Naive thymus-derived CD4-positive, alpha-beta T cell (primary cell): ENCODE measurements at regions not wholly inside any gene's neighbourhood (a gene's known extent, or its start where the extent isn't known, plus 50 kb on each side); places are given as distances from the start of the nearest gene placed in this dataset.
"Not testable (repeated sequence)": the region's sequence is repeated elsewhere in the genome, so short reads cannot be mapped to it uniquely, and the experiment has no call there.

Experiments used
- ATAC-seq: fragments of 150-1000 bp; cut with Tn5 transposase; 2 replicates; pipeline ENCODE4 v1.10.0; 2021; ENCODE audit warnings: mild to moderate bottlenecking, moderate library complexity
- CTCF ChIA-PET: fragments of 350-600 bp; sonication (Branson Sonifier 250); formaldehyde crosslinking; loops from one replicate; lab custom pipeline; 2021; ENCODE audit warnings: antibody characterized with exemption; lab: Charles Lee
- POLR2A ChIA-PET: fragments of 350-600 bp; sonication (Branson Sonifier 250); formaldehyde crosslinking; loops from one replicate; lab custom pipeline; 2021; ENCODE audit warnings: antibody characterized with exemption, inconsistent platforms; lab: Charles Lee
- DNase-seq, 9 donors: peaks; one replicate each; pipeline versions ENCODE4 v3.0.0 to v3.0.0-alpha.2; 2020 to 2022; ENCODE audit warnings: mixed read lengths in 1 of 9
- H3K27ac ChIP-seq: one replicate; pipeline ENCODE4 v1.7.0; 2013; ENCODE audit warnings: mild to moderate bottlenecking, low read depth, low read length, moderate library complexity
- H3K27me3 ChIP-seq, 2 donors: one replicate each; pipeline ENCODE4 v1.7.0; 2013; ENCODE audit warnings: low read length in 2 of 2, mild to moderate bottlenecking in 2 of 2, moderate library complexity in 2 of 2; ENCODE audit not compliant: control insufficient read depth in 2 of 2, insufficient read depth in 2 of 2
- H3K36me3 ChIP-seq, 3 experiments: 1 replicate in 2 of 3; 2 replicates in 1 of 3; pipeline ENCODE4 v1.7.0; 2013; ENCODE audit warnings: low read length in 3 of 3, mild to moderate bottlenecking in 3 of 3, moderate library complexity in 1 of 3; ENCODE audit not compliant: insufficient read depth in 3 of 3, control insufficient read depth in 2 of 3
- H3K4me1 ChIP-seq, 2 donors: one replicate each; pipeline ENCODE4 v1.7.0; 2013; ENCODE audit warnings: low read length in 2 of 2, mild to moderate bottlenecking in 2 of 2, moderate library complexity in 1 of 2; ENCODE audit not compliant: control insufficient read depth in 2 of 2, insufficient read depth in 2 of 2
- H3K4me3 ChIP-seq: 2 replicates; pipeline ENCODE4 v1.7.0; 2013; ENCODE audit warnings: mild to moderate bottlenecking, low read length
- H3K9me3 ChIP-seq, 3 experiments: 1 replicate in 2 of 3; 2 replicates in 1 of 3; pipeline ENCODE4 v1.7.0; 2013; ENCODE audit warnings: low read length in 3 of 3; ENCODE audit not compliant: control insufficient read depth in 2 of 3
- H3K27ac Mint-ChIP-seq, 9 donors: one replicate each; pipeline ENCODE4 v1.8.0; 2020 to 2022; ENCODE audit warnings: mixed read lengths in 9 of 9, mild to moderate bottlenecking in 8 of 9, moderate library complexity in 5 of 9, inconsistent platforms in 2 of 9
- H3K27me3 Mint-ChIP-seq, 5 donors: one replicate each; pipeline ENCODE4 v1.8.0; 2021 to 2022; ENCODE audit warnings: mixed read lengths in 5 of 5, mild to moderate bottlenecking in 1 of 5
- H3K36me3 Mint-ChIP-seq, 5 donors: one replicate each; pipeline ENCODE4 v1.8.0; 2020 to 2022; ENCODE audit warnings: mixed read lengths in 5 of 5, mild to moderate bottlenecking in 3 of 5, inconsistent platforms in 1 of 5
- H3K4me1 Mint-ChIP-seq, 7 donors: one replicate each; pipeline ENCODE4 v1.8.0; 2020 to 2022; ENCODE audit warnings: mixed read lengths in 7 of 7, mild to moderate bottlenecking in 3 of 7, inconsistent platforms in 1 of 7
- H3K4me3 Mint-ChIP-seq, 10 donors: one replicate each; pipeline ENCODE4 v1.8.0; 2020 to 2022; ENCODE audit warnings: mild to moderate bottlenecking in 10 of 10, mixed read lengths in 10 of 10, moderate library complexity in 6 of 10, inconsistent platforms in 2 of 10
- H3K9me3 Mint-ChIP-seq, 11 donors: one replicate each; pipeline ENCODE4 v1.8.0; 2020 to 2022; ENCODE audit warnings: mixed read lengths in 11 of 11, mild to moderate bottlenecking in 4 of 11, inconsistent platforms in 1 of 11, moderate library complexity in 1 of 11
- intact Hi-C, 2 donors: fragments of 100-400 bp; cut with micrococcal nuclease; formaldehyde crosslinking; loops; one replicate each; pipeline ENCODE4 v1.15.1; 2023

DNA sequence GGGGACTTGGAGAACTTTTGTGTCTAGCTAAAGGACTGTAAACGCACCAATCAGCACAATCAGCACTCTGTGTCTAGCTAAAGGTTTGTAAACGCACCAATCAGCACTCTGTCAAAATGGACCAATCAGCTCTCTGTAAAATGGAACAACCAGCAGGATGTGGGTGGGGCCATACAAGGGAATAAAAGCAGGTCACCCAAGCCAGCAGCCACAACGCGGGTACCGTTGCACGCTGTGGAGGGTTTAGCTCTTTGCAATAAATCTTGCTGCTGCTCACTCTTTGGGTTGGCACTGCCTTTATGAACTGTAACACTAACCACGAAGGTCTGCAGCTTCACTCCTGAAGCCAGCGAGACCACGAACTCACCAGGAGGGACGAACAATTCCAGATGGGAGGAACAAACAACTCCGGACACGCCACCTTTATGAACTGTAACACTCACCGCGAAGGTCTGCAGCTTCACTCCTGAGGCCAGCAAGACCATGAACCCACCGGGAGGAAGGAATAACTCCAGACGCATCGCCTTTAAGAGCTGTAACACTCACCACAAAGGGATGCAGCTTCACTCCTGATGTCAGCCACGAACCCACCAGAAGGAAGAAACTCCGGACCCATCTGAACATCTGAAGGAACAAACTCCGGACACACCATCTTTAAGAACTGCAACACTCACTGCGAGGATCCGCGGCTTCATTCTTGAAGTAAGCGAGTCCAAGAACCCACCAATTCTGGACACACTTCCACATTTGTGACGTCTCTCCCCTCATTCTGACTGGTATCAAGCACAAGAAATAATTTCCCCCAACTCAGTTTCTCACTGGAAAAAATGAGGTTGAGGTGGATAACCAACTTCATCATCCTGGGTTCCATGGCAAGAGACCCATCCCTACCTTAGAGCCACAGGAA is 227.3 kb upstream of the AMIGO2 start:
- peaks cover 7 to 94% (median 52%) of the 10 kb centered on the region in 11 donors for H3K9me3 Mint-ChIP-seq
- H3K27ac ChIP-seq = peak overlapping the region; percentile 69
- POLR2A ChIA-PET = interaction anchor here (0.6 to 3.7 kb wide), 41 partner anchors 8 to 275 kb away, joined by 3 to 68 read pairs (median 4); partner anchors contain the start of genes AMIGO2 and PCED1B

DNA sequence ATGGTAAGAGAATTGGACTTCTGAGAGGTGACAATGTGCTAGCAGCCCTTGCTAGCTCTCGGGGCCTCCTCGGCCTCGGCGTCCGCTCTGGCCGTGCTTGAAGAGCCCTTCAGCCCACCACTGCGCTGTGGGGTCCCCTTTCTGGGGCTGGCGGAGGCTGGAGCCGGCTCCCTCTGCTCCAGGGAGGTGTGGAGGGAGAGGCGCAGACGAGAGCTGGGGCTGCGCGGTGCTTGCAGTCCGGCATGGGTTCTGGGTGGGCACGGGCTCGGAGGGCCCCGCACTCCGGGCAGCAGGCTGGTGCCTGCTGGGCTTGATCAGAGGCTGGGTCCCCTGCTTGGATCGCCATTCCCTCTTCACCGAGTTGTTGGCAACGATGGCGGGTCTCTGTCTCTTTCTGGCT is 226.4 kb upstream of the AMIGO2 start:
- H3K9me3 ChIP-seq = peaks cover 0 to 38% (median 0%) of the 10 kb centered on the region in 3 experiments
- no peak overlapping the region for H3K27ac ChIP-seq
- ChIA-PET POLR2A (interaction anchor here (0.6 to 3.7 kb wide), 32 partner anchors 8 to 271 kb away, joined by 3 to 68 read pairs (median 5); partner anchors contain the start of genes AMIGO2 and PCED1B), CTCF (interaction anchor here (0.6 to 2.5 kb wide), 17 partner anchors 22 to 273 kb away, joined by 3 to 42 read pairs (median 4); no protein-coding TSS in a partner anchor)
- ATAC-seq = no peak
- Mint-ChIP-seq H3K9me3 (peaks cover 7 to 96% (median 55%) of the 10 kb centered on the region in 11 donors), H3K36me3 (peaks cover 23 to 75% (median 55%) of the 10 kb centered on the region in 5 donors), H3K27ac (peak overlapping the region in 3 of 9 donors; percentile 93 to 97 (median 96)), H3K27me3 (no peaks in the 10 kb centered on the region), H3K4me3 (peak overlapping the region in 6 of 10 donors; percentile 13 to 96 (median 70)), H3K4me1 (peaks cover 24 to 73% (median 60%) of the 10 kb centered on the region in 7 donors)
- H3K4me1 ChIP-seq = peaks cover 3 to 4% of the 10 kb centered on the region in 2 donors
- no peak overlapping the region for H3K4me3 ChIP-seq
- DNase-seq = no peak
- H3K36me3 ChIP-seq = no peaks in the 10 kb centered on the region
- intact Hi-C loops = loop anchor here (2.0 to 5.0 kb wide), 4 partner anchors 29 to 164 kb away; no protein-coding TSS in a partner anchor
- H3K27me3 ChIP-seq = no peaks in the 10 kb centered on the region

More for the DNA sequence above, 227.3 kb upstream of the AMIGO2 start:
- peak; percentile 43 for ATAC-seq
- intact Hi-C loops = loop anchor here (1.0 to 5.0 kb wide), 14 partner anchors 30 to 275 kb away; partner anchors contain the start of genes AMIGO2 (in 1 of the 2) and PCED1B (in 1 of the 2)
- Histone ChIP-seq H3K9me3 (peaks cover 0 to 38% (median 0%) of the 10 kb centered on the region in 3 experiments), H3K4me3 (peak overlapping the region; percentile 56)
- Mint-ChIP-seq H3K4me1 (peaks cover 24 to 65% (median 53%) of the 10 kb centered on the region in 7 donors), H3K36me3 (peaks cover 28 to 67% (median 52%) of the 10 kb centered on the region in 5 donors), H3K27ac (peak overlapping the region; percentile 89 to 97 (median 95)), H3K4me3 (peak overlapping the region; percentile 91 to 98 (median 94))
- peak in 8 of 9 donors; percentile 35 to 63 (median 52) for DNase-seq
- not testable (repeated sequence) for H3K36me3 ChIP-seq, H3K4me1 ChIP-seq, H3K27me3 ChIP-seq, H3K27me3 Mint-ChIP-seq
- CTCF ChIA-PET = interaction anchor here (0.6 to 2.5 kb wide), 26 partner anchors 12 to 387 kb away, joined by 3 to 42 read pairs (median 4); partner anchors contain the start of gene AMIGO2

- DNase-seq (no peak), ATAC-seq (no peak)
- Histone ChIP-seq H3K27me3 (no peaks in the 10 kb centered on the region), H3K9me3 (peaks cover 0 to 38% (median 0%) of the 10 kb centered on the region in 3 experiments), H3K36me3 (no peaks in the 10 kb centered on the region), H3K27ac (no peak overlapping the region), H3K4me3 (no peak overlapping the region), H3K4me1 (peaks cover 3 to 4% of the 10 kb centered on the region in 2 donors)
- peaks cover 24 to 73% (median 60%) of the 10 kb centered on the region in 7 donors for H3K4me1 Mint-ChIP-seq
- no peaks in the 10 kb centered on the region for H3K27me3 Mint-ChIP-seq
- peak overlapping the region in 5 of 9 donors; percentile 20 to 96 (median 33) for H3K27ac Mint-ChIP-seq
- peak overlapping the region in 7 of 10 donors; percentile 13 to 63 (median 19) for H3K4me3 Mint-ChIP-seq
- CTCF ChIA-PET = interaction anchor here (0.6 kb wide), 1 partner anchor 125 kb away, joined by 3 read pairs; no protein-coding TSS in a partner anchor
- H3K36me3 Mint-ChIP-seq = peaks cover 23 to 74% (median 55%) of the 10 kb centered on the region in 5 donors
- H3K9me3 Mint-ChIP-seq = peaks cover 7 to 90% (median 49%) of the 10 kb centered on the region in 11 donors
- POLR2A ChIA-PET = interaction anchor here (0.7 to 3.7 kb wide), 3 partner anchors 28 to 230 kb away, joined by 3 to 68 read pairs (median 4); no protein-coding TSS in a partner anchor
- intact Hi-C loops = loop anchor here (5.0 kb wide), 2 partner anchors 113 to 163 kb away; no protein-coding TSS in a partner anchor
These were observed 225.7 kb upstream of the AMIGO2 start for GRCh38 chr12:47305464-47305863.

- Mint-ChIP-seq H3K9me3 (peaks cover 11 to 86% (median 39%) of the 10 kb centered on the region in 11 donors), H3K4me3 (peak overlapping the region in 1 of 10 donors; percentile 12), H3K4me1 (peaks cover 31 to 81% (median 66%) of the 10 kb centered on the region in 7 donors), H3K27me3 (no peaks in the 10 kb centered on the region), H3K36me3 (peaks cover 23 to 63% (median 54%) of the 10 kb centered on the region in 5 donors), H3K27ac (peak overlapping the region in 5 of 9 donors; percentile 3 to 84 (median 8))
- Histone ChIP-seq H3K4me3 (no peak overlapping the region), H3K27me3 (no peaks in the 10 kb centered on the region), H3K27ac (no peak overlapping the region), H3K9me3 (peaks cover 0 to 32% (median 0%) of the 10 kb centered on the region in 3 experiments), H3K36me3 (no peaks in the 10 kb centered on the region), H3K4me1 (peaks cover 12 to 16% of the 10 kb centered on the region in 2 donors)
- ChIA-PET CTCF (no interaction called here), POLR2A (interaction anchor here (1.5 kb wide), 1 partner anchor 27 kb away, joined by 4 read pairs; no protein-coding TSS in a partner anchor)
- DNase-seq = no peak
- no peak for ATAC-seq
- intact Hi-C loops = no loop called here
These were observed 224.3 kb upstream of the AMIGO2 start for GRCh38 chr12:47303995-47304560.

GRCh38 chr12:47303207-47303606 is 223.4 kb upstream of the AMIGO2 start:
- Histone ChIP-seq H3K4me1 (peaks cover 19 to 25% of the 10 kb centered on the region in 2 donors), H3K36me3 (no peaks in the 10 kb centered on the region), H3K9me3 (peaks cover 0 to 34% (median 0%) of the 10 kb centered on the region in 3 experiments), H3K27ac (no peak overlapping the region), H3K4me3 (no peak overlapping the region), H3K27me3 (no peaks in the 10 kb centered on the region)
- Mint-ChIP-seq H3K27ac (peak overlapping the region in 2 of 9 donors; percentile 57 to 84), H3K36me3 (peaks cover 18 to 57% (median 47%) of the 10 kb centered on the region in 5 donors), H3K9me3 (peaks cover 11 to 86% (median 41%) of the 10 kb centered on the region in 11 donors), H3K4me3 (peak overlapping the region in 1 of 10 donors; percentile 12), H3K27me3 (no peaks in the 10 kb centered on the region), H3K4me1 (peaks cover 31 to 81% (median 66%) of the 10 kb centered on the region in 7 donors)
- ChIA-PET CTCF (interaction anchor here (0.6 kb wide), 1 partner anchor 331 kb away, joined by 3 read pairs; no protein-coding TSS in a partner anchor), POLR2A (interaction anchor here (0.7 to 2.7 kb wide), 4 partner anchors 84 to 132 kb away, joined by 3 to 19 read pairs (median 3); no protein-coding TSS in a partner anchor)
- intact Hi-C loops = no loop called here
- ATAC-seq = no peak
- no peak for DNase-seq
